Dermis microvascular lymphatic vessel endothelial cell (primary cell): ENCODE measurements at regions not wholly inside any gene's neighbourhood (a gene's known extent, or its start where the extent isn't known, plus 50 kb on each side); places are given as distances from the start of the nearest gene placed in this dataset.

Experiments used
- DNase-seq, 2 donors: peaks; one replicate each; pipeline versions ENCODE4 v3.0.0 to v3.0.0-alpha.2; 2010; ENCODE audit warnings: low read depth in 2 of 2

- DNase-seq, result no peak
Observed at GRCh38 chr15:25051399-25052154, 96.8 kb downstream of the SNRPN start.

DNA sequence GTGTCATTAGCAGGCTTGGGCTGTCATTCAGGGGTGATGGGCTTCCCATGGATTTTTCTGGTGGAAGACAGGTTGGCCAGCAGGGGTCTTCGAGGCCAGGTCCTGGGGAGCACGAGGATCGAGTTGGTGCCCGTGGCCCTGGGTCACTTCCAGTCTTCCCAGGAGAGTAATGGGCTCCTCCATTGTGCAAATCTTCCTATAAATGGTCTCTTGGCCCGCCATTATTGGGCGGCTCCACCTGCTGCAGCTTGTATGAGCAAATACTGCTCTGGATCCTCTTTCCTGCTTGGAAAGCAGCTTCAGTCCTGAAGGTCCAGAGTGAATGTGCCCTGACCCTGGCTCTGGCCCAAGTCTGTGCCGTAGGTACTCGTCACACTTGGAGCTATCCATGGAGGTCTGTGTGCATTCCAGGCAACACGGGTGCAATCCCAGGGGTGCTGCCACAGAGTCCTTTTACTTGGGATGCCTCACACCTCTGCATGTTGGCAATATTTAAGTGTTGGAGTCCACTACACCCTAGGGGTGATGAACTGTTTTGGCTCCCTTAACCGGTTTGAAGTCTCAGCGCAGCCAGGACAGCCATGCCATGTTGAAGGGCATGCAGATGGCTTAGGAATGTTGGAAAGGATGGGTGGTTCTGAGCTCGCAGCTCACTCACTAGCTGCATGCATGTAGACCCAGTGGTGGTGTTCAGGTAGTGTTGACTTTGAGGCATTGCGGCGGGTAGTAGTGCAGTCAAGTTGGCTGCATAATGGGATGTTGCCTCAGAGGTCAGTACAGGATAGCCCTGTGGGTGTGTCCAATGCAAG, 97.6 kb downstream of the SNRPN start:
- DNase-seq, result no peak

DNA sequence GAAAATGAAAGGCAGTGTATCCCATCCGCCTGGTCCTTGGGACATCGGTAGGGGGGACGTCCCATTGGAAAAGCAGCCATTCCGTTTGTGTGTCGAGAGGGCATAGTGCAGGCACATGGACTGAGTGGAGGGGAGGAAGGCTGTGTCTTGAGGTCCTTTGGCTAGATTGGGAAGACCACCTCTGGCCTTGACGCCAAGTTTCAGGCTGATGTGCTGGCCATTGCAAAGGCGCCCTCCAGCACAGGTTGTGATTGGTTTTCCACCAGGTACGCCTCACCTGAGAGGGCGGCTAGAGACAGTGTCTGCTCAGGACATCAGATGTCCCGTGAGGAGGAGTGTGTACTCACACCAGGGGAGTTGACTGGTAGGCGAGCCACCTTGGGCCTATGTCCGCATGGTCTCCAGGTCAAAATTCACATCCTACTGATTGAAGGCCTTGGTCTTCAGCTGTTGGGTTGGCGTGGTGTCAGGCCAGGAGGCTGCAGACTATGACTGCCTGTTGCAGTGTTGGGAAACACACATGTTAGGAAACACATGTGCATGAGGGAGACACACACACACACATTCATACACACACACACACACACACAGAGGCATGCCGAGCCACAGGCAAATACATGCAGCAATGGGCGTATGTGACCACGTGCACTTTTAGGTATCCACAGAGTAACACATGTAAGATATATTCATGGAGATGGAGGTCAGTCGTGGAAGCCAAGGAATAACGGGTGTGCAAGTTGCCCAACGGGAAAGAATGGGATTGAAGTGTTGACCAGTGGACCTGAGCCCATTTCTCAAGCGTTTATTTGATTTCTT, 98.4 kb downstream of the SNRPN start:
- DNase-seq, result no peak

GRCh38 chr15:25054329-25054728, 99.5 kb downstream of the SNRPN start:
- DNase-seq, result no peak

- no peak for DNase-seq
Observed at GRCh38 chr15:25054943-25055342, 100.2 kb downstream of the SNRPN start.

GRCh38 chr15:25055356-25056068, 100.7 kb downstream of the SNRPN start:
- no peak for DNase-seq

DNA sequence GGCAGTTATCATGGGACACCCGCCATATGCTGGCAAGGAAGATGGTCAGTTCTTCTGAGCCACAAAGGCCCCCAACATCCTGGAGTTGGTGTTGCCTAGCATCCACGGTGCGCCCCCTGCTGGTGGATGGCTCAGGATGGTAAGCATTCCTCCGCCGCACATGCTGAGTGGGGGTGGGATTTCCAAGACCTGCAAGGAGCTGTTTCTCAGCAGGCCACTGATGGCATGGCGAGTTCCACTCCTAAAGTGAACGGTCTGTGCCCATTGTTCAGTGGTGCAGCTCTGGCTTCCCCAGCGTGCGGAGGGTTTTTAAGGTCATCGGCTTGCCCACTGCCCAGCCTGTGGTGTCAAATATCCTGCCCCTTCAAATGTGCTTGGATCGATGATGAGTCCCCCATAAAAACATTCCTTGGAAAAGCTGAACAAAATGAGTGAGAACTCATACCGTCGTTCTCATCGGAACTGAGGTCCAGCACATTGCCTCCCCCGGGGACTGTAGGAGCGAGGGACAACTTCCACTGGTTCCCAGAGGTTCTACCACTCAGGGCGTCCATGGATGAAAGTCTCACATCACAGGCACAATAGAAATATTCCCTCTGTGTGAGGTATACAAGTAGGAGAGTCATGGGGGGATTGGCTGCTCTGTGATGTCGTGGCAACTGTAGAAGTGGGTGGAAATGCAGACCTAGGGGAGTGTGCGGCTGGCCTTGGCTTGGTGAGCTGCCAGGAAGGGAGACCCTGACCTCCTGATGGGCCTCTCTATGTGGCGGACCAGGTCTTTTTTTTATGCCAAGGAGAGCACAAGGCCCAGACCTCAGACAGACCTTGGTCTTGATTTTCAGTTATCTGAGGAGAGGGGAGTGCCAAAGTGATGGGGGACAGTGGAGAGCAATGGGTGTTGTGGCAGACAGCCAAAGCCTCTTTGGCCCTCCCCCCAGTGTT, 102.0 kb downstream of the SNRPN start:
- no peak for DNase-seq

DNA sequence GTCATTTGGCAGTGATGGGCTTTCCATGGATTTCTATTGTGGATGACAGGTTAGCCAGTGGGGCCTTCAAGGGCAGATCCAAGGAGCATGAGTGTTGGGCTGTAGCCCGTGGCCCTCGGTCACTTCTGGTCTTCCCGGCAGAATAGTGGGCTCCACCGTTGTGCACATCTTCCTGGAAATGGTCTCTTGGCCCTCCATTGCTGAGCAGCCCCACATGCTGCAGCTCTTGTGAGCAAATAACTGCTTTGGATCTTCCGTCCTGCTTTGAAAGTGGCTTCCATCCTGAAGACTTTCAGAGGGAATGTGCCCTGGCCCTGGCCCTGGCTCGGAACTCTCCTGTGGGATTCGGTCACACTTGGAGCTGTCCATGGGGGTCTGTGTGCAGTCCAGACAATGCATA, 102.8 kb downstream of the SNRPN start:
- DNase-seq, result no peak

DNA sequence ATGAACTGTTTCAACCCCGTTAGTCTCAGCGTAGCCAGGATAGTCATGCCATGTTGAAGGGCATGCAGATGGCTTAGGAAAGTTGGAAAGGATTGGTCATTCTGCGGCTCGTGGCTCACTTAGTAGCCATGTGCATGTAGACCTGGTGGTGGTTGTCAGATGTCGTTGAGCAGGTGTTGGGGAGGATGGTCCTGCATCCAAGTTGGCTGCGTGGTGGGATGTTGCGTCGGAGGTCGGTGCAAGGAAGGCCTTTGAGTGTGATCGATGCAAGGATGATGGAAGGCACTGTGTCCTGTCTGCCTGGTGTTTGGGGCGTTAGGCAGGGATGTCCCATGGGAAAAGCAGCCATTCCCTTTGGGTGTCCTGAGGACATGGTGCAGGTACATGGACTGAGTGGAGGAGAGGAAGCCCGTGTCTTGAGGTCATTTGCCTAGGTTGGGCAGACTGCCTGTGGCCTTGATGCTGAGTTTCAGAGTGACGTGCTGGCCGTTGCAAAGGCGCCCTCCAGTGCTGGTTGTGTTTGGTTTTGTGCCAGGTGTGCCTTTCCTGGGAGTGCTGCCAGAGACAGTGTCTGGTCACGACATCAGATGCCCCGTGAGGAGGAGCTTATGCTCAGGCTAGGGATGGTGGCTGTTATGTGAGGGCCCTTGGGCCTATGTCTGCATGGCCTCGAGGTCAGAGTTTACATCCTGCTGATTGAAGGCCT, 103.4 kb downstream of the SNRPN start:
- no peak for DNase-seq

DNA sequence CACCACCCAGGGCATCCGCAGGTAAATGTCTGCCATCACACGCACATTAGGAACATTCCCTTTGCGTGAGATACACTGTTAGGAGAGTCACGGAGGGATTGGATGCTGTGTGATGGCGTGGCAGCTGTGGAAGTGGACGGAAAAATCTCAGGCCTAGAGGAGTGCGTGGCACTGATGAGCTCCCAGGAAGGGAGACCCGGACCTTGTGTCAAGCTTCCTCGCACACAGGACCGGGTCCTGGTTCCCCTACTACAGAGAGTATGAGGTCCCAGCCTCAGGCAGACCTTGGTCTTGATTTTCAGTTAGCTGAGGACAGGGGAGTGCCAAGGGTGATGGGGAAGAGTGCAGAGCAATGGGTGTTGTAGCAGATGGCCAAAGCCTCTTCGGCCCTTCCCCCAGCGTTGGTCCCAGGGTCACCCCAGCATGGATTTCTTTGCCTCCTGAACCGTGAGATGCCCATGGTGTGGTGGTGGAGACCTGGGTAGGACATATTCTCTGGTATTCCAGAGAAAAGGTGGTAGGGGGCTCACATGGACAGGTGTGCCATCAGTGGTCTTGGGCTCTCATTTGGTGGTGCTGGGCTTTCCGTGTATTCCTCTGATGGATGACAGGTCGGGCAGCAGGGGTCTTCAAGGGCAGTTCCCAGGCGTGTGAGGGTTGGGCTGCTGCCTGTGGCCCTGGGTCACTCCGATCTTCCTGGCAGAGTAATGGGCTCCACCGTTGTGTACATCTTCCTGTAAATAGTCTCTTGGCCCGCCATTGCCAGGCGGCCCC, 105.1 kb downstream of the SNRPN start:
- no peak for DNase-seq

DNA sequence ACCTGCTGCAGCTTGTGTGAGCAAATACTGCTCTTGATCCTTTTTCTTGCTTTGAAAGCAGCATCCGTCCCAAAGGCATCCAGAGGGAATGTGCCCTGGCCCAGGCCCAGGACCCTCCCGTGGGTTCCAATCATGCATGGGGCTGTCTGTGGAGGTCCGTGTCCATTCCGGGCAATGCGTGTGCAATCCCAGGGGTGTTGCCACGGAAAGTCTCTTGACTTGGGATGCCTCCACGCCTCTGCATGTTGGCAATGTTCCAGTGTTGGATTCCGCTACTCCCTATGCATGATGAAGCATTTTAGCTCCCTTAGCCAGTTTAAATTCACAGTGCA, 105.7 kb downstream of the SNRPN start:
- no peak for DNase-seq

DNA sequence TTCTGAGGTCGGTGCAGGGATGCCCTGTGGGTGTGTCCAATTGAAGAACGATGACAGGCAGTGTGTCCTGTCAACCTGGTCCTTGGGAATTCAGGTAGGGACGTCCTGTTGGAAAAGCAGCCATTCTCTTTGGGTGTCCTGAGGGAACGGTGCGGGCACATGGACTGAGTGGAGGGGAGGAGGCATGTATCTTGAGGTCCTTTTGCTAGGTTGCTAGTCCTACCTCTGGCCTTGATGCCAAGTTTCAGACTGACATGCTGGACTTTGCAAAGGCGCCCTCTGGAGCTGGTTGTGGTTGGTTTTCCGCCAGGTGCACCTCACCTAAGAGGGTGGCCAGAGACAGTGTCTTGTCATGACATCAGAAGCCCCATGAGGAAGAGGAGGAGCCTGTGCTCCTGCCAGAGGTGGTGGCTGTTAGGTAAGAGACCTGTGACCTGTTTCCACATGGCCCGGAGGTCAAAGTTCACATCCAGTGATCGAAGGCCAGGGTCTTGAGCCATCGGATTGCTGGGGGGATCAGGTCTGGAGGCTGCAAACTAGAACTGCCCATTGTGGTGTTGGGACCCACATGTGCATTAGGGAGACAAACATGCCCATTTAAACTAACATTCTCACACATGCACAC, 106.3 kb downstream of the SNRPN start:
- no peak for DNase-seq

- DNase-seq, result no peak
Observed at GRCh38 chr15:25061808-25062550, 107.2 kb downstream of the SNRPN start.

DNA sequence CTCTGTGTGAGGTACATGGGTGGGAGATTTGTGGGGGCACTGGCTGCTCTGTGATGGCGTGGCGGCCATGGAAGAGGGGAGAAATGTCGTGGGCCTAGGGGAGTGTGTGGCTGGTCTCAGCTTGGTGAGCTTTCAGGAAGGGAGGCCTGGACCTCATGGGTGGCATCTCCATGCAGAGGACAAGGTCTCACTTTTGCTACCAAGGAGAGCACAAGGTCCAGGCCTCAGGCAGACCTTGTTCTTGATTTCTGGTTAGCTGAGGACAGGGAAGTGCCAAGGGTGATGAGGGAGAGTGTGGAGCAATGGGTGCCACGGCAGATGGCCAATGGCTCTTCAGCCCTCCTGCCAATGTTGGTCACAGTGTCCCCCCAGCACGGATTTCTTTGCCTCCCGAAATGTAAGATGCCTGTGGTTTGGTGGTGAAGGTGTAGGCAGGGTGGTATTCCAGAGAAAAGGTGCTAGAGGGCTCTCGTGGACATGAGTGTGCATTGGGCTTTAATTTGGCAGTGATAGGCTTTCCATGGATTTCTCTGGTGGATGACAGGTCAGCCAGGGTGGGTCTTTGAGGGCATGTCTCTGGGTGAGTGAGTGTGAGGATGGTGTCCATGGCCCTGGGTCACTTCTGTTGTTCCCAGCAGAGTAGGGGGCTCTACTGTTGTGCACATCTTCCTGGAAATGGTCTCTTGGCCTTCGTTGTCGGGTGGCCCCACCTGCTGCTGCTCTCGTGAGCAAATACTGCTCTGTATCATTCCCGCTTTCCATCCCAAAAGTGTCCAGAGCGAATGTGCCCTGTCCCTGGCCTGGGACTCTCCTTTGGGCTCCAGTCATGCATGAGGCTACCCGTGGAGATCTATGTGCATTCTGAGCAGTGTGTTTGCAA, 108.0 kb downstream of the SNRPN start:
- no peak for DNase-seq

DNA sequence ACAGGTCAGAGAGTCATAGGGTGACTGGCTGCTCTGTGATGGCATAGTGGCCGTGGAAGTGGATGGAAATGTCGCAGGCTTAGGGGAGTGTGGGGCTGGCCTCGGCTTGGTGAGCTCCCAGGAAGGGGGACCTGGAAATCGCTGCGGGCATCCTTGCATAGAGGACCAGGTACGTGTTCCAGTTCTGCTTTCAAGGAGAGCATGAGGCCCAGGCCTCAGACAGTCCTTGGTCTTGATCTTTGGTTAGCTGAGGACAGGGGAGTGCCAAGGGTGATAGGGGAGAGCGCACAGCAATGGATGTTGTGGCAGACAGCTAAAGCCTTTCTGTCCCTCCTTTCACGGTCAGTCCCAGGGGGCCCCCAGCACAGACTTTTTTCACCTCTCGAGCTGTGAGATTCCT, 110.5 kb downstream of the SNRPN start:
- DNase-seq, result no peak

- DNase-seq, result no peak
Observed at GRCh38 chr15:25065876-25066275, 111.1 kb downstream of the SNRPN start.

DNA sequence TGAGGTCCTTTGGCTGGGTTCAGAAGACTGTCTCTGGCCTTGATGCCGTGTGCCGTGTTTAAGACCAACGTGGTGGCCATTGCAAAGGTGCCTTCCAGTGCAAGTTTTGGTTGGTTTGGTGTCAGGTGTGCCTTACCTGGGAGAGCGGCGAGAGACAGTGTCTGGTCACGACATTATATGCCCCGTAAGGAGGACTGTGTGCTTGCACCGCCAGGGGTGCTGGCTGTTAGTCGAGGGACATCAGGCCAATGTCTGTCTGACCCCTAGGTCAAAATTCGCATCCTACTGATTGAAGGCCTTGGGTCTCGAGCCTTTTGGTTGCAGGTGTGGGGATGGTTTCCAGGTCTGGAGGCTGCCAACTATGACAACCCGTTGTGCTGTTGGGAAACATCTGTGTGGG, 111.9 kb downstream of the SNRPN start:
- no peak for DNase-seq
